HG03025 (cell line): ENCODE measurements at regions not wholly inside any gene's neighbourhood (a gene's known extent, or its start where the extent isn't known, plus 50 kb on each side); places are given as distances from the start of the nearest gene placed in this dataset.

ENCODE experiments used
- ATAC-seq: cut with Tn5 transposase; IDR thresholded peaks from one replicate; pipeline ENCODE4 v1.9.1; 2021; ENCODE audit warnings: mild to moderate bottlenecking, moderate library complexity; ENCODE audit not compliant: unreplicated experiment, low FRiP score

DNA sequence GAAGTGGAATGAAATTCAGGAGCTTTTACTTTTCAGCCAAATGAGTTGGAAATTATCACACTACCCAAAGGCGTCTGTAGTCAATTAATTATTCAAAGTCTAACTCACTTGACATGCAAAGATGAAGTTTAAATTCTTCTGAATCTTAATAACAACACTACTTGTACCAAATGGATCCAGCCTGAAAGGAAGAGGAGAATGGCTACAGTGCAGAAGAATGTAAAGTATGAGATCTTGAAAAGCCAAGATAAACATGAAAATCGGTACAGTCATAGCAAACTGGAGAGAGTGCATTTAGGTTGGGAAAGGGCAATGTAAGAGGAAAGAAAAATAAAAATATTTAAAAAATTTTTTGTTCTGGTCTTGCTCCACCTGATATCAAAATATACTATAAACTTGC is 195.5 kb downstream of the SIM1 start:
- ATAC-seq: no peak

DNA sequence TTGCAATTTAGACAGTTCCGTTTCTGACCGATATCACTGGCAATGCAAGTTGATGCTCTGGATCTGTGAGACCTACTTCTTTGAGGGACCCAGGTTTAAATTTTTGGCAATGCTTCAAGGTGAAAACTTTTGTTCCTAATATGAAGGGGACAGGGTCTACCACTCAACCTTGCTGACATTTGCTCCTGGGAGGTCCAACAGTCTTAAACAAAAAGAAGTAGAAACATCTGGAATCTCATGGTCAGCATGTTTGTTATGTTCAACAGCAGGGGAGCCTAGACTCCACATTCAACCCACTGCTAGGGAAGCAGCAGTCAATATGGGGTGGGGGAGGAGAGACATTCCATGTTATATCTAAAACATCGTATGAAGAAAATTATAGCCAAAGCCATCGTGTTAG is 196.4 kb downstream of the SIM1 start:
- no peak for ATAC-seq

DNA sequence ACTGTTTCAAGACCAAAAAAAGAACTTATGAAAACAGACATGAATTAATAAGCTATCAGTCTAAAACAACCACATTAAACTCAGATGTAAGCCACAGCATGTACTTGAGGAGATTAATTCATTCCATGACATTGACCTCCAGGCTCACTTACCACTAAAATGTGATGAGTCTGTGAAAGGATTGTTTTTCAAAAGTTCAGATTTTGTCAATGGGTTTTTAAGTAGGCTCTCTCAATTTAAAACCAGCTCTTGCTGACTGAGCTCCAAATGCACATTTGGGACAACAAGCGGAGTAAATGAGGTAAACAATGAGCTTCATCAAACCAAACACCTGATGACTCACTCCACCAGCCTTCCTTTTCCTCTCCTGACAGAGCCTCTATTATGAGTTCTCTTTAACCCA is 197.0 kb downstream of the SIM1 start:
- no peak for ATAC-seq

DNA sequence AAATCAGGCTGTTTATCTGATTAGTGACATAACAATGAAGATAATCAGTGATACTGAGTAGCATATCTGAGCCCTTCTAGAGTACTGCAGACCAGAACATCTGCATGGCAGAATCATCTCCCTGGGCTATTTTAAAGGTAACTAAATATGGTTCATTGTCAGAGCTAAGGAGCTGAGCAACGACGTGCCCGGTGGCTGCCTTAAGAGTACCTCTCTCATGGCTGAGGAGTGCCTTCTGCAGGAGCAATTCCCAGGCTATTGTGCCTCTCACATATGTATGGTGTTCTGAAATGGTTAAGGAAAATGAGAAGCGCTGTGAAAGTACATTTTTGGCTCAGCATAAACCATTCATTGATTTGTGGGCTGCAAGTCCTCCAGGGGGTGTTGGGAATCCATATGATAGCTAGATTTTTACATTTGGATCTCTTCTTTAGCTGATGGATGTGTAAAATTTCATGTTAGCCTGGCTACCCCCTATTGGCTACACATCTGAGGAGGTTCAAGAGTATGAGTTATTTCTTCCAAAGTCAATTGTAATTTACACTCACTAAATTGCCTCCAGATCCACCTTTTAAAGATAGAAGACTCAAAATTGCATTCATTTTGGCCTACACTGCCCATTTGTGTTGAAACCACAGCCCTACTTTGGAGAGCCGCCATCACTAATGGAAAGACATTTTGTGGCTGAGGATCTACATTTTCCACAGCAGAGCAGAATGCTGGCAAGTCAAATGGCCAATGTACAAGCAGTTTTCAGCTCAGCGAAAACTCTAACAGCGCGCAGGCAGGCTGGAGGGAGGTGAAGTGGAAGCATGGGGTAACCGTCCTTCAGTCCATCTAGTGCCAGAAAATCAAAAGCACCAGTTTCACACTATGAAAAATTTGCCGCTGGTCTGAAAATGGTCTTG is 198.0 kb downstream of the SIM1 start:
- ATAC-seq: no peak

DNA sequence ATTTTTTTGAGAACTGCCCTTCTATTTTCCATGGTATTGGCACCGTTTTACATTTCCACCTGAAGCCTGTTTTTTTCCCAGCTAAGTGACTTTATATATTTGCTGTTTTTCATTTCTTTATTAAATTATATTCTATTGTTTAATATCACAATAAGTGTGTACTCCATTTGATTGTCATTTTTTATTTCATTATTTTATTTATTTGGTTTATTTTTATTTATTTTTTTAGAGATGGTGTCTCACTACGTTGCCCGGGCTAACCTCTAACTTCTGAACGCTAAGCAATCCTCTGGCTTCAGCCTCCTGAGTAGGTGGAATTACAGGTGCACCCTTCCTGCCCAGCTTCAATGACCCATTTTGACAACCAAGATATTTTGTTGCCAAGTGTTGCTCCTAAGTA is 202.6 kb downstream of the SIM1 start:
- no peak for ATAC-seq

DNA sequence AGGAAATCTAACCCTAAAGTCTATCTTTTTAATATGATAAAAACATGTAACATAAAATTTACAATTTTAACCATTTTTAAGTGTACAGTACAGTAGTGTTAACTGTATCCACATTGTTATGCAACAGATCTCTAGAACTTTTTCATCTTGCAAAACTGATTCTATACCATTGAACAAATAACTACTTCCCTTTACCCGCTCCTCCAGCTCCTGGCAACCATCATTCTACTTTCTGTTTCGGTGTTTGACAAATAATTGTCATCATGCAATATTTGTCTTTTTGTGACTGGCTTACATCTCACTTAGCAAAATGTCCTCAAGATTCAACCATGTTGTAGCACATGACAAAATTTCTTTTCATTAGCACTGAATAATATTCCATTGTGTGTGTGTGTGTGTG is 203.2 kb downstream of the SIM1 start:
- no peak for ATAC-seq

DNA sequence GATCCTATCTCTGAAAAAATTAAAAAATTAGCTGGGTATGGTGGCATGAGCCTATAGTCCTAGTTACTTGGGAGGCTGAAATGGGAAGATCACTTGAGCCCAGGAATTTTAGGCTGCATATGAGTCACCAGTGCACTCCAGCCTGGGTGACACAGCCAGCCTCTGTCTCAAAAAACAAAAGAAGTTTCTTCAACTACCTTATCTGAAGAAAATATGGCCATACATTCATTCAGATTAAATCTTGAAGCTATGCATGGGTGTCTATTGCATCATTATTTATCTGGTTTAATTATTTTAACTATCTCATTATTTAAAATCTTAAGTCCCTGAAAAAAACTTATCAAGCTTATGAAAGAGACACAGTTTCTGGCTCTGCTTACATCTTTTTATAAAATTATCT is 204.1 kb downstream of the SIM1 start:
- no peak for ATAC-seq

DNA sequence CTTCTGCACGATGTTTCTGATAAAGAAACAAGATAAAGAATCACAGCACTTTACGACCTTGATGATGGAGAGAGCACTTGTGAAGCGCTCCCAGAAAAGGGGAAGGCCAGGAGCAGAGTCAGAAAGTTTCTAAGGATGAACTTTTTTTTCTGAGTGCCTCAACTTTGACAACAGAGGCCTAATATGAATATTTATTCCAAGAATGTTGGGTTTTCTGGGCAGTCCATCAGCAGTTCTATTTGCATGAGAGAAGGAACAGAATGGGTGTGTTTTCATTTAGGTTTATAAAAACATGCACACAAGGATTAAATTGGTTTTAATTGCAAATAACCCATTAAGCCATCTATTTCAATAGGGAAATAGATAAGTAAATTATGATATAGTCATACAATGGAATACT is 204.9 kb downstream of the SIM1 start:
- no peak for ATAC-seq

DNA sequence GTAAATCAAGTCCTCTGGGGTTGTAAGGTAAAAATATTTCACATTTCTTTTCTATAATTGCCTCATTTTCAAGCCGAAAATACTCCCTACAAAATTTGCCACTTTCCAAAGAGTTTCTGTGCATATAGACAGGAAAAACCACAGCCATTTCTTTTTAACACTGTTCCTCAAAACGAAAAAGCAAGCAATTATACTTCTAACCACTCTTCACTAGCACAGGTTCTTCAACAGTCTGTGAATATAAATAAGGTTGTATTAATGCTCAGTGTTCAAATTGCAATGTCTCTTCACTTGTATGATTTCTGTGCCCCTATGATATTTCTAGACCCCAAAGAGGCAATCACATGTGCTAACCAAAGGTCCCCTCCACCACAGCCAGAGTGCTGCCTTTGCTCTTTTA is 206.0 kb downstream of the SIM1 start:
- ATAC-seq: no peak

DNA sequence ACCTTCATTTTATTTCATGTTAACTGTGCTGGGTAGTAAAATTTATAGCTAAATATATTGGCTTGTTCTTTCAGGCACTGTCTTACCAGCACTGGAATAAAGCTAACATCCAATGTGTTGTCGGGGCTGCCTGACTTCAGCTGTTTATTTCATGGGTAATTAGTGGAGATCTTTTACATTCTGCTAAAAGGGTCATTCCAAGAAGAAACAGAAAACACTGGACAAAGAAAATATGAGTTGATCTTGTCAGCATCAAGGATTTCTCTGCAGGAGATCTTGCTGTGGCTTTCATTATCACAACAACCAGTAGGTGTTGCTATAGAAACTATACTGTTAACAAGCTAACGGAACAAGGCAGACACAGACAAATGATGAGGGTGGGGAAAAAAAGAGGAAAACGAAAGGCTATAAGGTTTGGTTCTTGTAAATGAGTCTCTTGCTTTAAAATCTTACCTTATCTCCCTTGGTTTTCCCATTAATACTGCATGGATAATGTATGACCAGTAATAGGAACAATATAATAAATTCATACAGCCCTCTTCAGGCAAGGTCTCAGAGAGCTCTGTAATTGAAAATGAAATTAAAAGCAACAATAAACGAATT is 206.8 kb downstream of the SIM1 start:
- peak; percentile 81 for ATAC-seq

DNA sequence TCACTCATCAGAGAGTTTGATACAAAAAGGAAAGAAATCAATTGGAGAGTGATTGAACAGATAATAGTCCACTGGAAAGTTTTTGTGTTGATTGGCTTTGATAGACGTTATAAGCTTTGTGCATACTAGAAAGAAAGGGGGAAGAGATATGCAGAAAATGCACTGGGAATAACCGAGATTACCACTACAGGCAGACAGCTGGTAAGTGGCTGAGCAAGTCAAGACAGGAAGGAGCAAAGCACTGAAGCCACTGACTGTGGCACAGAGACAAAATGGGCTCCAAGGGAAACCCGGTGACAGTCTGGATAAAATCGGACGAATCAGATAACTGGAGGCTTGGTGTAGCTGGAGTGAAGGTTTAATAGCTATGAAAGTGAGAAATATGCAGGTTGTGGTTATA is 209.0 kb downstream of the SIM1 start:
- no peak for ATAC-seq

DNA sequence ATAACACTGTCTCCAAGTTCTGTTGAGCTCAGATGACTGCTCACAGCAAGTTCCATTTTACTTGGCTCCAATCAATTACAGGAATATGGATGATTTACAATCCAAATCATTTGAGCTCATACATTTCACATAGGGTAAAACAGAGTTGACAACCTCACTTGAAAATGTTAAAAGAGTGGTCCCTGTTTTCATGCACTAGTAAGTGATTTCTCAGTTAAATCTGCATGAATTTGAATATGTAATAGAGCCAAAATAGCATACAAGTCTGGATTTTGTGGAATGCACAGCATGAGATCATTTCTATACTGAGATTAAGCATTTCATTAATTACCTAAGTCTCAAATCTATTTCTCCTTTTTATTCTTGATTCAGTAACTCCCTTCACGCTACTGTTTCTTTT is 217.6 kb downstream of the SIM1 start:
- no peak for ATAC-seq

DNA sequence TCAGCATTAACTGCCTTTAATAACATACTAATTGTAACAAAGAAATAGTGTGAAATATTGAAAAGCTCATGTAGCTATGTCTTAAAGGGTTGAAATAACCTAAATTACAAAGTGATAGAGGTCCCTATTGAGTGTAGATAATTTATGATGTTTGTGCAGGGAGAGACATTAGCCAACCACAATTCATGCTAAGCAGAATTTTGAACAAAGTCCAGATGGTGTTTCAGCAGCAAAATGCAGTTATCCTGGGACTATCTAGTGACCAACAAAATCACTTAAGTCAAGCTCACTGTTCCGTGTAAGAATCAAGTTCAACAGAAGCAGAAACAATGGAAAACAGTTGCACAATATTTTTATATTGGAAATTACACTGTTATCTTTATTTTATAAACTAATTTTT is 218.5 kb downstream of the SIM1 start:
- ATAC-seq: no peak

DNA sequence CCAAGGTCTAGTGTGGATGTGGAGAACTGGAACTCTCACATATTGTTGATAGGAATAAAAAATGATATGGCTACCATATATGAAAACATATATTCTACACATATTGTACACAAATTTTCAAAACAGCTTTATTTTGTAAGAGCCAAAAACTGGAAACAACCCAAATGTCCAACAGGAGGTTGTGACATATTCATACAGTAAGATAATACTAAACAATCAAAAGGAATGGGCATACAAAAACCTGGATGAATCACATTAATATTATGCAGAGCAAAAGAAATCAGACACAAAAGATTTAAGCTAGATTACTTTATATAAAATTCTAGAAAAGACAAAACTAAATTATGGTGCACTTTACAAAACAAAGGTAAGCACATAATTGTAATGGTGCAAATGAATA is 223.9 kb downstream of the SIM1 start:
- ATAC-seq: no peak

DNA sequence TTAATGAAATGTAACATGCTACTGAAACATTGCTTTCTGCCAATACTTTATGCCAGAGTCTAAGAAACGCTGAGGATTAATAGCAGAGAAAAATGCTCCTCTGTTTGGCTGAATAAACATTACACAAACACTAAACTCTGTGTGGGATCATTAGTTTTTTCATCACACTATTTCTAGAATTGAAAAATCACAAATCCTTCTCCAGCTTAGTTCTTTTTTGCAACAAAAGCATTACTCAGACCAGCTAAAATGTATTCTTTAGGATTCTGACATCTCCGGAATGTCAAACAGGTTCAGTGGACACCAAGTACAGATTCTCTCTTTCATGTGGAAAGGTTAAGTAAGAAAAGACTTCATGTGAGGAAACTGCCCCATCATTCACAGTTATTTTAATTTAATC is 226.9 kb downstream of the SIM1 start:
- ATAC-seq: no peak

DNA sequence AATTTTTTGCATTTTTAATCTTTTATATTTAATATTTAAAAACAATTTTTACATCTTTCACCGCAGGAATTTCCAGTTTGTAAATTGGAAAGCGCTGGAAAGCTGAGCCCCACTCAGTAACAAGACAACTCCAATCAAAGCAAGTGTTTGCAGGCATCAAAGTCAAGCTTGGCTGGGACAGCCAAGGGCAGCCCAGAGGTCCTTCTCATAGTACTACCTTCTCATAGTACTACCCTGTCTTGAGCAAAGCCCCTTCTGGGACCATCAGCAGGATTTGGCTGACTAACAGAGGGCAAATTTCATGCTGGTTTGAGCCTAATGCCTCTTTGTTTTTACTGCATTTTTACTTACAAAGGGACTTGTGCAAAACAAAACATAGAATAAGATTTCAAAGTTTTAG is 228.3 kb downstream of the SIM1 start:
- ATAC-seq: no peak

DNA sequence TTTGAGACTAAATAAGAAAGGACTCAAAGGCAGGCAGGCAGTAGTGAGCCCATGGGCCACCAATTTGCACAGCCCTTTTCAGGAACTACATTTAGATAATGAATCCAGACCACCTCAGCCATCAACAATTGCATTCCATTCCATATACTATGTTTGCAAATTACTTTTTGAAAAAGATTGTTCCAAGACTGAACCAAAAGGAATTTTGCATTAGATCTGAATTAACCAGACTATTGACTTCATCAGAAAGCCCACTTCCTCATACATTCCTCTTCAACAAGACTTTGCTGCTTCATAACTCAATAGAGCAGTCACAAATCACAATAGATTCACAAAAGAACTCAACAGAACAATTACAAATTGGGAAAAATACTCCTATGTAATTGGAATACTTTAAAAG is 229.1 kb downstream of the SIM1 start:
- ATAC-seq: no peak

DNA sequence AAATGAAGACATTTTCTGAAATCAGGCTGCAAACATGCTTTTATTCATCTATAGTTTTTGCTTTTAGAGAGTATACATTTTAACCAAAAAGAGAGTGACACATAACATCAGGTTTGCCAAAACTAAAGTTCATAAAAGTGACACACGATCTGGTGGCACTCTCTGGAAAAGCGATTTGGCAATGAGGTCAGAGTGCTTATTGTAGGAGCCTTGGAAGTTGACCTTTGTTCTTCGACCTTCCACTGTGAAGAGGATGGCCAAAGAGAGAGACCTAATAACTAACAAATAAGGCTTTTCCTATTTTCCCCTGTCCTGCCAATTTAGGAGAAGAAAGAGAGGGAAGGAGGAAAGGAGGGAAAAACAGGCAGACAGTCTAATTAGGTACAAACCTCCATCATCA is 230.1 kb downstream of the SIM1 start:
- no peak for ATAC-seq

DNA sequence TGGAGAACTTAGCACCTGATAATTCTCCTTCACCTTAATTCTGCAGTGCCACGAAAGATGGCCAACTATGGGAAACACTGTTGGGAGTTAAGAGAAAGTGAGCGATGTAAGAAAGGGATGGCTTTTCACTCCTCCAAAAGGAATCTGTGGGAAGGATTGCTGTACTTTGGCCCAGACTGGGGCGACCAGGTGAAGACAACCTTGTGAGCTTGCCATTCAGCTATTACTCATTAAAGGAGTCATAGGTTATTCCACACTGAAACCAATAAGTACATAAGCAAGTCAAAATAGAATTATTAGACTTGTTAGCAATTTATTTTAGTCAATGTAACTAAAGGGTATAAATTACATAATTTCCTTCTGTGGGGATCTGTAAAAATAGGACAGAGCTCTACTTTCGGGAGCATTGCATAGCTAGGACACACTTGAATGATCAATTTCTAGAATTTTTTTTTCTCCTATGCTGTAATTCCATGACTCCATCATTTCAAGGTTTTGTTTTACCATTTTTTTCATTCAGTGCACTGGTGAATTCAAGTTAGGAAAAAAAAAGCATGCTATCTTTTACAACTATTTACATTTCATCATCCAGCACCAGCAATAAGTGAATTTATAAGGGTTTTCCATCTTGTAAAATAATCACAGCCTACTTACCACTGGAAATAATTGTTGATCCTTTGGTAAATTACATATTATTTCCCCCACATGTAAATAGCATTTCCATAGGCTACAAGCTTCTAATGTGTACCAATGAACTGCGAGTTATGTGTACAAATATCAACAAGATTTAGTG is 231.7 kb downstream of the SIM1 start:
- ATAC-seq: no peak

DNA sequence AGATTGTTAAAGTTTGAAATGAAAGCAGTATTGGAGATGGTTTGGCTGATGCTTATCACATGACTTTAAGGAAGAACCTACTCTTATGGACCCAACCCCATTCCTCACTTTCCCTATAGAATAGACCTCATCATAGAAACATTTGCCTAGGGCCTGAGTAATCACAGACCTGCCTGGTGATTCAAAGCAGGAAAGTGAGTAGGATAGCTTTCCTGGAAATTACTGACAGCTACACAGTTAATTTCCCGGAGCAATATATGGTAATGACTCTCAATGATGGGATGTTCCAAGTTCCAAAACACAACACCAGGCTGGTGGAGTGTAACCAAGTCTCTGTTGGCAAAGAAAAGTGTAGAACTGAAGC is 233.8 kb downstream of the SIM1 start:
- no peak for ATAC-seq

DNA sequence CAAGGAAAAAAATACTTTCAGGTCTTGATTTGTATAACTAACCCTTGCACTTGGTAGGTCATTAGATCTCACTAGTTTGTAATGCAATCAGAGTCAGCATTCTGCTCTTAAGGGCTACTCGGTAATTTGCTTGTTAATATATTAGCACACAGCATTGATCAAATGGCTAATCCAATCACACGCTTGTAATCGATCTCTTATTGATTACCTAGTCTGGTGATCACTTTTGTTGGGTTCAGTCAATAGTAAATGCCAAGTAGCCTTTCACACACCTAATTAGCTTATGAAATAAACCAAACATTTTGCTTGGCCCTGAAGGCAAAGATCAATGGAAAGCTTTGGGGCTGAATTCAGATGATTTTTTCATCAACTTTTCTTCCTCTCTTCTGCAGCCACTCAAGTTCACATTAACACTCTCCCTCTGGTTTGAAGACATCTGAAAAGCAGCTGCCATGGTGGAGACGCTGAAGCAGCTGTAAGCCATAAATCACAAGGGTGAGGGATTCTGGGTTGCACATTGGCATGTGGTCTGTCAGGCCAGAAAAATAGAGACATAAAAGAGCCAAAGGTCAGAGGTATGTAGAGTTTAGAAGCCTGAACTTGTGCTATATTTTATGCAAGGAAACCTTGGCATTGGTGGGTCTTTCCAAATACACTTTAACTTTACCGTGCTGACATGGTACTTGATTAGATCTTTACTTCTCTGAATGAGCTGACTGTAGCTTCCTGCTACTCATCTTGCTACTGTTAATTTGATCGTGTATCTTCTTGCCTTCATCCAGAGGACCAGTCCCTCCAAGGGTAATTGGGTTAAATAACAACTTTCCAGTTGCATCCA is 234.4 kb downstream of the SIM1 start:
- no peak for ATAC-seq
